ENCODE measurements at regions not wholly inside any gene's neighbourhood (a gene's known extent, or its start where the extent isn't known, plus 50 kb on each side); places are given as distances from the start of the nearest gene placed in this dataset.
A peak's percentile ranks its signal among the peaks of the same experiment; 100 is the strongest.

- TF ChIP-seq SNAI2 (CRISPR knock-in tag; IDR thresholded peaks at IDR 0.05) (no peak), BACH2 (CRISPR knock-in tag; IDR thresholded peaks at IDR 0.05; ENCODE audit: borderline replicate concordance) (no peak)
Measured at GRCh38 chr4:102437111-102437510, 64.0 kb upstream of the NFKB1 start.

GRCh38 chr4:102438396-102439235 is 62.5 kb upstream of the NFKB1 start:
- ATAC-seq, result peak; percentile 67
- no peak for TF ChIP-seq TSHZ2 (CRISPR knock-in tag; IDR thresholded peaks at IDR 0.05)
- TF ChIP-seq PPARA (CRISPR knock-in tag; IDR thresholded peaks at IDR 0.05; ENCODE audit: borderline replicate concordance), result no peak
- no peak for TF ChIP-seq ESRRG (CRISPR knock-in tag; IDR thresholded peaks at IDR 0.05)
- TF ChIP-seq ZFP30 (CRISPR knock-in tag; IDR thresholded peaks at IDR 0.05), result no peak
- no peak for TF ChIP-seq ISL1 (CRISPR knock-in tag; IDR thresholded peaks at IDR 0.05)
- TF ChIP-seq POU6F1 (CRISPR knock-in tag; IDR thresholded peaks at IDR 0.05; ENCODE audit: borderline replicate concordance, low read depth), result no peak
- no peak for TF ChIP-seq OSR1 (CRISPR knock-in tag; IDR thresholded peaks at IDR 0.05)
- TF ChIP-seq BACH2 (CRISPR knock-in tag; IDR thresholded peaks at IDR 0.05; ENCODE audit: borderline replicate concordance), result no peak
- TF ChIP-seq ZC3H10 (CRISPR knock-in tag; IDR thresholded peaks at IDR 0.05), result no peak

More at GRCh38 chr4:102437111-102437510, 64.0 kb upstream of the NFKB1 start:
- no peak for ATAC-seq

- no peak for TF ChIP-seq CSRNP3 (CRISPR knock-in tag; IDR thresholded peaks at IDR 0.05)
- TF ChIP-seq GLIS3 (CRISPR knock-in tag; IDR thresholded peaks at IDR 0.05), result no peak
- TF ChIP-seq ZFP3 (CRISPR knock-in tag; IDR thresholded peaks at IDR 0.05), result no peak
- no peak for TF ChIP-seq ZFP30 (CRISPR knock-in tag; IDR thresholded peaks at IDR 0.05)
- TF ChIP-seq ZNF70 (CRISPR knock-in tag; IDR thresholded peaks at IDR 0.05), result no peak
- peak; percentile 81; the same call in 1 of the 2 replicates for TF ChIP-seq CREB5 (CRISPR knock-in tag; IDR thresholded peaks at IDR 0.05; ENCODE audit: low read depth)
- no peak for TF ChIP-seq ZNF8 (CRISPR knock-in tag; IDR thresholded peaks at IDR 0.05)
- no peak for TF ChIP-seq TOX (CRISPR knock-in tag; IDR thresholded peaks at IDR 0.05; ENCODE audit: borderline replicate concordance)
- no peak for TF ChIP-seq ZC3H10 (CRISPR knock-in tag; IDR thresholded peaks at IDR 0.05)
- no peak for TF ChIP-seq RARB (CRISPR knock-in tag; IDR thresholded peaks at IDR 0.05)
- TF ChIP-seq ISL1 (CRISPR knock-in tag; IDR thresholded peaks at IDR 0.05), result peak; percentile 87
- no peak for TF ChIP-seq TCF4 (CRISPR knock-in tag; IDR thresholded peaks at IDR 0.05; ENCODE audit: borderline replicate concordance)
- TF ChIP-seq OSR1 (CRISPR knock-in tag; IDR thresholded peaks at IDR 0.05), result no peak
- no peak for TF ChIP-seq POU6F1 (CRISPR knock-in tag; IDR thresholded peaks at IDR 0.05; ENCODE audit: borderline replicate concordance, low read depth)
- no peak for TF ChIP-seq ESRRG (CRISPR knock-in tag; IDR thresholded peaks at IDR 0.05)
- TF ChIP-seq ZNF565 (CRISPR knock-in tag; conservative IDR thresholded peaks at IDR 0.05; ENCODE audit: low read depth), result no peak
- 0 out of 2 replicates have a peak, but pooled peaks have one; percentile 16 for TF ChIP-seq PATZ1 (CRISPR knock-in tag; IDR thresholded peaks at IDR 0.05; ENCODE audit: borderline replicate concordance)
- peak; percentile 76 for ATAC-seq
Measured at GRCh38 chr4:102439236-102439614, 61.9 kb upstream of the NFKB1 start.

All from SK-N-SH treated with all-trans-retinoic acid at 6 μM for 48 hours (cell line).